ENCODE measurements at regions not wholly inside any gene's neighbourhood (a gene's known extent, or its start where the extent isn't known, plus 50 kb on each side); places are given as distances from the start of the nearest gene placed in this dataset.

GRCh38 chr9:88767504-88767790, 223.8 kb upstream of the S1PR3 start:
- no peak overlapping the region for H3K27ac ChIP-seq (ENCODE audit: insufficient read length, low read depth, low read length)
- H4K8ac ChIP-seq (replicated peaks; ENCODE audit: insufficient read length, low read depth, low read length): no peak overlapping the region
- no peaks in the 10 kb centered on the region for H3K36me3 Mint-ChIP-seq (ENCODE audit: insufficient read depth in 1 of 3, low read depth in 3 of 3)
- no peak overlapping the region for H3K14ac ChIP-seq (ENCODE audit: insufficient read depth, low read length)
- H2BK120ac ChIP-seq (ENCODE audit: low read depth, low read length, poor library complexity, severe bottlenecking): no peak overlapping the region
- H3K9me3 Mint-ChIP-seq: no peaks in the 10 kb centered on the region
- no peak overlapping the region for H3K4ac ChIP-seq (ENCODE audit: low read depth, low read length)
- H3K18ac ChIP-seq (ENCODE audit: insufficient read length, low read depth, low read length): no peak overlapping the region
- no peak for DNase-seq
- H4K5ac ChIP-seq (ENCODE audit: insufficient read length, low read depth, low read length): no peak overlapping the region
- H3K9ac ChIP-seq (ENCODE audit: extremely low read depth, insufficient read length, low read length): no peak overlapping the region
- no peak overlapping the region for H2AFZ ChIP-seq (ENCODE audit: low read length)
- no peaks in the 10 kb centered on the region for H3K9me3 ChIP-seq (ENCODE audit: control insufficient read depth, low read depth, low read length)
- H3T11ph ChIP-seq (ENCODE audit: low read length): no peak overlapping the region
- H3K79me2 ChIP-seq (ENCODE audit: insufficient read depth, low read length): no peaks in the 10 kb centered on the region
- TF ChIP-seq CTCF (conservative IDR thresholded peaks at IDR 0.05): no peak
- no peak overlapping the region for H3K4me2 ChIP-seq (ENCODE audit: insufficient read depth, insufficient read length, low read length)
- no peaks in the 10 kb centered on the region for H3K79me1 ChIP-seq (ENCODE audit: insufficient read depth, low read depth, low read length, poor library complexity, severe bottlenecking)
- no peak overlapping the region for H3K23ac ChIP-seq (ENCODE audit: insufficient read length, low read depth, low read length)
- H3K27ac Mint-ChIP-seq: no peak overlapping the region
- H4K20me1 ChIP-seq (ENCODE audit: control insufficient read depth, insufficient read depth, insufficient read length): no peaks in the 10 kb centered on the region
- H2BK15ac ChIP-seq (ENCODE audit: low read depth, low read length): no peak overlapping the region
- no peaks in the 10 kb centered on the region for H3K27me3 Mint-ChIP-seq (ENCODE audit: low read depth)
- no peaks in the 10 kb centered on the region for H3K27me3 ChIP-seq (ENCODE audit: insufficient read depth, low read length)
- peaks cover 0 to 3% of the 10 kb centered on the region in 2 experiments; a peak in 1 of 4 replicates for H3K4me1 Mint-ChIP-seq
- H3K56ac ChIP-seq (ENCODE audit: insufficient read length, low read depth, low read length): no peak overlapping the region
- H2BK5ac ChIP-seq (ENCODE audit: insufficient read length, low read length): no peak overlapping the region
- H3K23me2 ChIP-seq (ENCODE audit: insufficient read length, low read depth, low read length, poor library complexity, severe bottlenecking): no peaks in the 10 kb centered on the region
- no peak overlapping the region for H3K4me3 Mint-ChIP-seq
- H2AK5ac ChIP-seq (ENCODE audit: insufficient read length, low read length): no peak overlapping the region
- no peak overlapping the region for H4K91ac ChIP-seq (ENCODE audit: insufficient read length, low read depth, low read length)
- H2BK12ac ChIP-seq (ENCODE audit: insufficient read length, low read depth, low read length): no peak overlapping the region
- no peak overlapping the region for H2BK20ac ChIP-seq (ENCODE audit: low read depth, low read length, poor library complexity, severe bottlenecking)
- no peaks in the 10 kb centered on the region for H3K4me1 ChIP-seq (ENCODE audit: insufficient read depth, low read length)

Data from H9 (cell line).